HG02610 (cell line): ENCODE measurements at regions not wholly inside any gene's neighbourhood (a gene's known extent, or its start where the extent isn't known, plus 50 kb on each side); places are given as distances from the start of the nearest gene placed in this dataset.
"Not testable (repeated sequence)": the region's sequence is repeated elsewhere in the genome, so short reads cannot be mapped to it uniquely, and the experiment has no call there.

ENCODE experiments used
- ATAC-seq: cut with Tn5 transposase; IDR thresholded peaks from one replicate; pipeline ENCODE4 v1.9.1; 2021; ENCODE audit warnings: mild to moderate bottlenecking, moderate library complexity; ENCODE audit not compliant: unreplicated experiment

DNA sequence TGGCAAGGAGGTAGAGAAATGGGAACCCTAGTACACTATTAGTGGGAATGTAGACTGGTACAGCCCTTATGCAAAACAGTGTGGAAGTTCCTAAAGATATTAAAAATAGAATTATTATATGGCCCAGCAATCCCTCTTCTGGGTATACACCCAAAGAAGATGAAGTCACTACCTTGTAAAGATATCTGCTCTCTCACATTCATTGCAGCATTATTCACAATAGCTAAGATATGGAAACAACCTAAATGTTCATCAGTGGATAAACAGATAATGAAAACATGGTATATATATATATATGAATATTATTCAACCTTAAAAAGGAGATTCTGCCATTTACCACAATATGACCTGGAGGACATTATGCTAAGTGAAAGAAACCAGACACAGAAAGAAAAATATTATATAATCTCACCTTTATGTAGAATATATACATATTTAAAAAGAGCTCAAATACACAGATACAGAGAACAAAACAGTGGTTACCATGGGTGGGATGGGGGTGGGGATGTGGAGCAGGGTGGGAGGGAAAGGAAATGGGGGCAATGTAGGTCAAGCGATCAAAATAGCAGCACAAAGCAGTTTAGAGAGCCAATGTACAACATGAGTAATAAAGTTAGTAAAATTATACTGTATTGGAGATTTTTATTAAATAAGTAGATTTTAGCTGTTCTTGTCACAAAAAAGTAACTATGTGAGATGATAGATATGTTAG, 138.6 kb downstream of the SPRY1 start:
- ATAC-seq = no peak

DNA sequence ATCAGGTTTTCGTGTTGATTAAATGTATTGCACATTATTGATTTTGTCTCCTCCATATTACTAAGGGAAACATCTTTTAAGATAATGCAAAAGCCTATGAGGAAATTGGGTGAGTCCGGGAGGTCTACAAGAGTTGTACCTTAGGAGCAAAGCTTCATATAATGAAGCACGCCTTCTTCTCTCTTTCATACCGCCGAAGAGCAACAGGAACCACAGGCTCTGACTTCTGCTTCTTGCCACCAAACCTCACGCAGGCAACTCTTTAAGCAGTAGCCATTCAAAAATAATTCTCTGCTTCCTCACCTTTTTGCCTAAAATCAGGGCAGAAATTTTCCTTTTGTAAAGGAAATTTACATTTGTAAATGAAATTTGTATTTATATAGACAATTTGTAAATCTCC, 139.6 kb downstream of the SPRY1 start:
- ATAC-seq = no peak

DNA sequence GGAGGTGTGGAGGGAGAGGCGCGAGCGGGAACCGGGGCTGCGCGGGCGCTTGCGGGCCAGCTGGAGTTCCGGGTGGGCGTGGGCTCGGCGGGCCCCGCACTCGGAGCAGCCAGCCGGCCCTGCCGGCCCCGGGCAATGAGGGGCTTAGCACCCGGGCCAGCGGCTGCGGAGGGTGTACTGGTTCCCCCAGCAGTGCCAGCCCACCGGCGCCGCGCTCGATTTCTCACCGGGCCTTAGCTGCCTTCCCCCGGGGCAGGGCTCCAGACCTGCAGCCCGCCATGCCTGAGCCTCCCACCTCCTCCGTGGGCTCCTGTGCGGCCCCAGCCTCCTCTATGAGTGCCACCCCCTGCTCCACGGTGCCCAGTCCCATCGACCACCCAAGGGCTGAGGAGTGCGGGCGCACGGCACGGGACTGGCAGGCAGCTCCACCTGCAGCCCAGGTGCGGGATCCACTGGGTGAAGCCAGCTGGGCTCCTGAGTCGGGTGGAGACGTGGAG, 141.4 kb downstream of the SPRY1 start:
- not testable (repeated sequence) for ATAC-seq

DNA sequence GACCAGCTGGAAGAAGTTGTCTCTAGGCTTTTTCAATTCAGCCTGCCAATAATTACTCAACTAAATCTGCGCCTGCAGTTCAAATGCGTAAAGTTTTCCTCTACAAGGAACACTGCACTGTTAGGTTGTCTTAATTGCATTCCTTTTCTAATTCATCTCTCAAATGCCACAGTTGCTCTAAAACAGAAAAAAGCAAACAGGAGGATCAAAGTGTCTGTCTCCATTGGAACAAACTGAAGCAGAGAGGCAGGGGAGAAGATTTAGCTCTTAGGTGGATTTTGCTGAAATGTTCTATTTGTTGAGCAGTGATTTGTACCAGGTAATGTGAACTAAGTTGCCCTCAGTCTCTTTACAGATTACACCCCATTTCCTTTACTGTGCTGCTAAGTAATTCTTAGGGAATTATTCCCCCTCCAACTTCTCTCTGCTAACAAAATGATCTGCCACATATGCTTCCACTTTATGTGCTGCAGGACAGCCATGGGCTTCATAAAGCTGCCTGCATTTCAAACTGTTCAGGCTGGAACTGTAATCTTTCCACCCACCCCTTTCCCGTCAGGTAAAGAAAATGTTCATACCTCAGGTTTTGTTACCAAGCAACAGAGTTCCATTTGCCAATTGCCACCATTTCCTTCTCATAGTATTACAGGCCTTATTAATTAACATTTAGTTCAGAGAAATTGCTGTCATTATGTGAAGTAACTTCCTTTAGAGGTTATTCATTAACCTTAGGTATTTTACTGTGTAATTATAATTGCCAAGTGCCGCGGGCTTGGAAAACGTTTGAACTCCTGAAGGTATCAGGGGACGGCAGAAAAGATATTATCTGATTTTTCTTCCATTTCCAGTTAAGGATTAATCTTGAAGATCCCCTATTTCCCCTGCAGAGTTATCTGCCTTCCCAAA, 149.3 kb downstream of the SPRY1 start:
- no peak for ATAC-seq

DNA sequence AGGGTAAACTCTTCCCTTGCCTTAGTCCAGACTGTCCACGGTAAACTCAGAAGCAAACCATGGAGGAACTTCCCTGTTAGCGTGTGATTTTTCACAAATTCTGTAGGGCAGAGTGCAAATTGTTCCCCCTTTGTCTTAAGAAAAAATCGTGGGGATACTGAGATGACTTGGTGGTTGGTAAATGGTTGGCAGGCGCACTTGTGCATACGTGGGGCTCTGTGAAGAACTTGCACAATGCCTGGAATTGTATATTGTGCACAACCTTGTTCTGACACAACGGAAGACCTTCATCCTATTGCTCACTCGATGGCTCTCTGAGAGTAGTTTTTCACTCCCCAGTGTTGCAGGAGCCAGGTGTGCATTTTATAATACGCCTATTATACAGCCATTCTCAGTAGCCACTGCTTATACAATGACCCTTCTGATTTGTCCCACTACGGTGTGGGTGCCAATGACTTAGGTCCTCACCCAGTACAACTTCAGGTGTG, 150.0 kb downstream of the SPRY1 start:
- ATAC-seq = no peak

DNA sequence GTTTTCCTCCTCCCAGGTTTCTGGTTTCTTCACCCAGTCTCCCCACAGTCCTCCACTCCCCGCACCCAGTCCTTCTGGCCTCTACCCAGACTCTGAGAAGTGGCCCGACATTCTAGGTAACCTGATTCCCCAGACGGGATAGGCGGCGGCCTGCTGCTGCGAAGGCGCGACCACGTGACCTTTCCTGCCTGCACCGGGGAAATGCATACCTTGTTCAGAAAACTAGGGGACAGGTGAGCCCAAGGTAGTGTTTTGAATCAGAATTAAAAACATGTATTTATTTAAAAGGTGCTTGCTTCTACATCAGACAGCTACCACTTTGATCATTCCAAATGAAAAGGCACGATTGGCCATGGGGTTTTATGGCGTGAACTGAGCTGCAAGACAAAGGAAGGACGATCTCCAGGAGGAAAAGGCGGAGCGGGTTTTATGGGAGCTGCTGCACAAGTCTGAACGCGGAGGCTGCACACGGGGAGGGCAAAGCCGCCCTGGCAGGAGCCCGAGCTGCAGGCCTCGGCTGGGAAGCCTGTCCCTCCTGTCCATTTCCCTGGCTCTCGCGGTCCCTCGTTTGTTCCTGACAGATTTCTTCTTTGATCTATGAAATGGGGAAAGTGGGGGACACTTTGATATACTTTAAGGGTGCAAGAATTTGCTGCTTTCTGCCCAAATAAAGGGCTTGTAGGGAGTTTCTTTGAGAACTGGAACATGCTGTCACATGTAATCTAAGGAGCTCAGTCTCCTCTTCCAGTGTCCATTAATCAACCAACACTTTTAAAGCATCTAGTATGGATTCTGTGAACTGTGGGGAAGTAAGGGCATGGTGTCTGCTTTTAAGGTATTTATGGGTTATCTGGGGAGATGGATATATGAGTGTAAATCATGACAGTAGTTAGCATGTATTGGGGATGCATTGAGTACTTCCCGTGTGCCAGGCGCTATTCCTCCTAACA, 150.9 kb downstream of the SPRY1 start:
- no peak for ATAC-seq

DNA sequence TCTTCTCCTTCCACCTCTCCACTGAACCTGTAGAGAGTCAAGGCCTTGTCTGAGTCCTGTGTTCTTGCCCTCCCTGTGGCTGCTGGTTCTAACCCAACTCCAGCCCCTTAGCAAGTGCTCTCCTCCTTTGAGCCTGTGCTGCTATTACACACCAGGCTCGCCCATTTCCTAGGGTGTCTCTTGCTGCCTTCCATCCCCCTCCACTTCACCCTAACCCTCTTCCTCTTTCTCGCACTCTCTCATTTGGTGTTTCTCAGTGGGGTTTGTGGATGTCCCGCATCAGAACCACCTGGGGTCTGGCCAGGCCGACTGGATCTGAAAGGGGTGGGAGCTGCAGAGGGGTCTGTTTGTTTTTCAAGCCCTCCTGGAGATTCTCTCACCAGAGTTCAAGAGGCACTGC, 156.7 kb downstream of the SPRY1 start:
- no peak for ATAC-seq

DNA sequence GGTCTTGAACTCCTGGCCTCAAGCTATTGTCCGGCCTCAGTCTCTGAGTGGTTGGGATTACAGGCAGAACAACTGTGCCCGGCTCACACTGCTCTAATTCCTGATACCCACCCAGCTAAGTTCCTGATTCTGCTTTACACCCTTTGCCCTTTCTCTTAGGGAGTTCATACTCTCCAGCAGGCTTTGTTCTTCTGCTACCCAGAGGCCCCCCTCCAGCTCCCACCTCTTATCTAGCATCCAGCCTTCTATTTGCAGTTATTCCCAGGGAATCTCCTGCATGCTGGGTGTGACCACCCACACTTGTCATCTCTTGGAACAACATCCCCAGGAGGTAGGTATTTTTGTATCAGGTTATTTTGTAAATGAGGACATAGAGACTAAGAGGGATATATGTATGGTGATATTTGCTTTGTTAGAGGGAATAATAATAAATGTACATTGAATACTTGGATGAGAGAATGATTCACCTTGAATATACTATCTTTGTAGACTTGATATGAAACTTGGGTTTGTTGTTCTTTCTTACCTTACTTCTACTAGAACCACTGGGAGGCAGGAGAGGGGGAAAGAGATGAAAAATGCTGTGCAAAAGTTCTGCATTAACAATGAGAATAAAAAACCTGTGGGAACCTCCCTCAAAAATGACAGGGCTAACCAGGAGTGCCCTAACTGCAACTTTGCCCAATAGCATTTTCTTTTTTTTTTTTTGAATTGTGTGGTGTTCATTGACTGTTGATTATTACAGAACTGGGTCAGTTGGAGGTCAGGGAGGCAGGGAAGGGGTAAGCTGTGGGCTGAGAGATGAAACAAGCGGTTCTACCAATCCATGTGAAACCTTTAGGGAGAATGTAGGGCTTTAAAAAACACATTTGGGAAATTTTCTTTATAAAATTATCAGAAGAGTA, 157.4 kb downstream of the SPRY1 start:
- ATAC-seq = no peak

DNA sequence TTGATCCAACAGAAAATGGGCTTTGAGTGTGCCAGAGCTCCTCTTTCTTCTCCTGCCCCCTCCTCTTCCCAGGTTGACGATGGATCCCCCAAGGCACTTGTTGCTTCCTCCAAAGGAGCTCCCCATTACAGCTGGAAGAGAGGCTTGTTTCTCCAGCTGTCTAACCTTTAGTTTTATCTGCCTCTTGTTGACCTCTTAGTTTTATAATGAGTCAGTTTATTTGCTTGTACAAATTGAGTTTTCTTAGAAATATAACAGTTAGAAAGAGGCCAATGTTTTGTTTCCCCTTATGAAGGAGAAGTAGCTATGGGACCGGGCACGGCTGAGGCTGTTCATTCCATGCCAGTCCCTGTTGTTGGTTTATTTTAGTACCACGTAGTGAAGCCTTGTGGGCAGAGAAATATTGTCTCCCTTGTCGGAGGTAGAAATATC, 158.2 kb downstream of the SPRY1 start:
- no peak for ATAC-seq

DNA sequence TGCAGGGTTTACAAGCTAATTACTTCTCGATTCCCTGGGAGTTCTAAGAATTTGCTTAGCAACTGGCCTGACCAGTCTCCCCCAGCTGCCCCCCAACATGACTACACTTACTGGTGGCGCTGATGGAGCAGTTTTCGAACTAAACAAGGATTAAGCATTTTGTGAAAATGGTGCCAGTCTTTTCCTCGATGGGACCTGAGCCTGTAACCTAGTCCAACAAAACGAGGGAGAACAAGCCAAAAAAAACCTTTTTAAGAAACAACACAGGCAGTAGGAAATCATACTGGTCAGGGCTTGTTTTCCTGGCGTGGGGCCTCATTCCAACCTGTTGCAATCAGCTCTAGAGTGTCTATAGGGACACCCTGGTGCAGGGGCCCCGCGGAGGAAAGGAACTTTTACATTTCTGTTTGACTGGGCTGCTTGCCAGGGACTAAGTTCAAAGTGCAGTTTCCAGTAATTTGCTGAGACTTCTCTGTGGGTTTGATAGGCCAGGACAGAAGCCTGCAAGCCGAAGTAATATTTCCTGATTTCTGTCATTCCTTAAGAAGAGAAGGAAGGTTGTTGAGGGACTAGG, 158.7 kb downstream of the SPRY1 start:
- ATAC-seq = no peak

DNA sequence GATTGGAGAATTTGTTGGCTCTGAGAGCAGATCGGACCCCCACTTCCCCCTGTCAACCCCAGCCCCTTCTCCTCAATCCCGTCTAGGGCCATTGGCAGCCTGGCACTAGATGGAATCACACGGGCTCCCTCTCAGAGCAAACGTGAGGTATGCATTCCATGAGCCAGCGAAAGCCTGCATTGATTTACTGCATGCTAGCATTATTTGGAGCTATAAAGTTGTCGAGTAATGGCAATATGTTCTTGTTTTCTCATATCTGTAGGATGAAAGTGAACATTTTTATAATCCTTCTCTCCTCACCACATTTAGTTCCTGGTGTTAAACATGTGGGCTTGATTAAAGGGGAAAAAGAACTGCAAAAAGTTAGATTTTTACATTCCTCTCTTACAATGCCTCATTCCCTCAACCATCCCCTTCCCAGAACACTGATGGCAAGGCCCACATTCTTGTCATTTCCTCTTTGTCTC, 159.2 kb downstream of the SPRY1 start:
- no peak for ATAC-seq

DNA sequence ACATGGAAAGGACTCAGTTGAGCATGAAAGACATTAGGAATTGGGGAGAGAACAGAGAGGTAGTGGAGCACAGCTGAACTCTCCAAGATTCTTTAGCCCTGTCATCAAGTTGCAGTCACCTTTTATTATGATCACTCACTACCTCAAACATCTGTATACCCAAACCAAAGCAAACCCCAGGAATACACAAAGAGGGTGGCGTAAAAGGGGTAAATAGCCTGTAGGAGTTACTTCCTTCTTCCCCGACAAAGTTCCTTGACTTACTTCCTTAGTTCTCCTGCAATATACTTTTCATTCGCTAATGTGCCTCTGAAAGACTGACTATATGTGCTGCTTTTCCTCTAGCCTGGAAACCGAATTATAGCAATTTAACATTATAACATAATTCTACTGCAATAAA, 159.9 kb downstream of the SPRY1 start:
- no peak for ATAC-seq

DNA sequence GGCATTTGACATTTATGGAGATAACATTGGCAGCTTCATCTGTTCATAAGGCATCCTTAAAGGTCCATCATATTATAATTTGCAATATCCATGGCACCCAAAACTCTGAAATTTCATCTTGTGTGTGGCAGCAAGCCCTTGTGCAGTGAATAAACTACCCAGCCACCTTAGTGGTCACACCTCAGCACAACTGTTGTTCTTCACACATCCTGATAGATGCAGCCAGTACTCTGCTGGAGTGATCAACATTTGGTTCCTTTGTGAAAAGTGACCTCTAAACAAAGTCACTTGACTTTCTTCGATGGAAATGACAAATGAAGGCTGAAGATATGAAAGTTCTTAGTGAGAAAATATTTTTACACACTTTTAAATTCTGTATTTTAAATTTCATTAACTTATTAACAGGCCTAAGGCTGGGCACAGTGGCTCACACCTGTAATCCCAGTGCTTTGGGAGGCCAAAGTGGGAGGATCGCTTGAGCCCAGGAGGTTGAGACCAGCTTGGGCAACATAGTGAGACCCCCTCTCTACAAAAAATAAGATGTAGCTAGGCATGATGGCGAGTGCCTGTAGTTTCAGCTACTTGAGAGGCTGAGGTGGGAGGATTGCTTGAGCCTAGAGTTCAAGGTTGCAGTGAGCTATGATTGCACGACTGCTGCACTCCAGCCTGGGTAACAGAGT, 161.4 kb downstream of the SPRY1 start:
- ATAC-seq = no peak

DNA sequence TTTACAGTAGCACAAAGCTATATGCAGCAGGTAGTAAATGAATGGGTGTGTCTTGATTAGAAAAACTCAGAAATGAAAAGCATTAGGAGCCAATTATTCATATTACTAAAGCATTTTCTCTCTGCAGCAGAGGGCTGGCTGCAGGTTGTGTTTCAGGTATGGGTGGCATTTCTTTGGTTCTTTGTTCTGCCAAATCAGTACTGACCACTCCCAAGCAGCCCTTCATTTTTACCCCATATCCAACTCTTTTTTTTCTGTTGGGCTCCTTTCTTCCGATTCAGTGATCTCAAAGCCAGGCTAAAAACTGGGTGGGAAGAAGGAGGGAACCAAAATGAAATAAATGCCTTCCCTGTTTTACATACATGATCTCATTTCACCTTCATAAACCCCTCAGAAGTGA, 162.3 kb downstream of the SPRY1 start:
- no peak for ATAC-seq

DNA sequence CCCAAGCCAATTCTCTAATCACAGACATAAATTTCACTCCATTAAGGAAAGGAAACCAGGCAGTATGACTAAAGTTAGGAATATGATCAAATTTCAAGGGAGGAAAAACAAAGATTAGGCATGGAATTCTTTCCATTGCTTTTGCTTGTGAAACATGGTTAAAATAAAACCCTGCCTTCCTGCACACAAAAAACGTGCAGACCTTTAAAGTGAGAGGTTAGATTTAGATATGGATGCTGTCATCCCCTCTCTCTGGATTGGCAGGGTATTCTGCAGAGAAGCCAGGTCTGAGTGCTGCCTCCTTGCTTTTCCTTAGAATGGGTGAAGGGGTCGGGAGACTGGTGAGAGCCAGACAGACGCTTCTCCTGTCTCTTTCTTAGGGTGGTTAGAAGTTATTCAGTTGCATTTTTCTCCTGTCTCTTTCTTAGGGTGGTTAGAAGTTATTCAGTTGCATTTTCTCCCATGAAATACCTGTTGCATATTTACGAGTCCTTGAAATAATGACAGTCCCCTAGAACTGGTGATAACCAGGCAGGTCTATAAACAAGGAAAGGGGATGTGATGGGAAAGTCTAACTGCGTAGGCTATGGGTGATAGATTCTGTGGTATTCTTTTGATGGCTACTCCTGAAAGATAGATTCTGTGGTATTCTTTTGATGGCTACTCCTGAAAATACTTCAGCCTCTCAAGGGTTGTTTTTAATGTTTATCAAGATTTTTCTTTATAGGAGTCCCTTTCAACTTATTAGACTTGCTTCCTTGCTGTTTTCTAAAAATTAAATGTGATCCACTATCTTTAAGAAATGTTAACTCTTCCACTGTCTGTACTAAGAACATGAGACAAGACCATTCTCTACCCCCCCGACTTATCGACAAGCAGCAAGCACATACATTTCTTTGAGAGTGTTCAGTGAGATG, 163.6 kb downstream of the SPRY1 start:
- ATAC-seq = no peak

DNA sequence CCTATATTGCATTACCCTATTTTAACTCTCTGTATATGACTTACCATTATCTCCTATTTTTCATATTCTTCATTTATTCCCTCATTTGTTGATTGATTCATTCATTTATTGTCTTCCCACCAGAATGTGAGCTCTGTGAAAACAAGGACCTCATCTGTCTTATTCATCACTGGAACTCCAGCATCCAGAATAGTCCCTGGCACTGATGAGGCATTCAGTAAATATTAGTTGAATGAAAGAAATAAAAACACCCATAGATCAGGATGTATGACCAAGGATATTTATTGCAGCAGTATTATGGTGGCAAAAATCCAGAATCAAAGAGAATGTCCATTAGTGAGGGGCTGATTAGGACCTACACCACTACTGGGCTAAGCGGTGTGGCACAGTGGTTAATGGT, 164.9 kb downstream of the SPRY1 start:
- no peak for ATAC-seq

DNA sequence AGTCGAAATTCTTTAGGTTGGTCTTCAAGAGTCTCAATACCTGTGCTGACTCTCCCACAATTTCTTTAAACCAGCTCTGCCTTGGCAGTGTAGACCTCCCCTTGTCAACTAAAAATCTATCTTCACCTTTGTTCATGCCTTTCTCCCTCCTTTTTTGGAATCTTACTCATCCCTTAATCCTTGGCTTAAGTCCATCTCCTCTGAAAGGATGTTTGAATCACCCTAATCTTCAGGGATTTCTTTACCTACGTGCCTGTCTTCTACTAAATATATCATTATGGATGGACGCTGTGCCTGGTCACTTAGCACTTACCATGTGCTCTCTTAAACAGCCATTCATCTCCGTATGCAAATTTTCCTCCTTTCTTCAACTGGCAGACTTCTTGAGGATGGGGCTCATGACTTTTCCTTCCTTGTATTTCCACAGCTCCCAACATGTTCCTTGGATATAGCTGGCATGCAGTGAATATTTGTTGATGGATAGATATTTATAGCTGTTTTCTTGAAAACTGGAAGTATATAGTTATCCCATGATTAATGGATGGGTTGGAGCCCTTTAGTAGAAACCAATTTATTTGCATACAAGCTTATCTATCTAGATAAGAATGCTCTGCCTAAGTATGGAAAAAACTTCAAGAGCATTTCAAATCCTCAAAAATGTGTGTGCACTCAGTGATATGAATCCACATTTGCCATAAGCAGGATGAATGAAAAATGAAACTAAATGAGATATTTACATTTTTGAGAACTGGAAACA, 166.6 kb downstream of the SPRY1 start:
- ATAC-seq = no peak
